ENCODE measurements at regions not wholly inside any gene's neighbourhood (a gene's known extent, or its start where the extent isn't known, plus 50 kb on each side); places are given as distances from the start of the nearest gene placed in this dataset.
A peak's percentile ranks its signal among the peaks of the same experiment; 100 is the strongest.

- no peak for TF ChIP-seq CTCF (IDR thresholded peaks at IDR 0.05; ENCODE audit: insufficient read depth, missing control alignments)
- no peak for FAIRE-seq
- DNase-seq (ENCODE audit: insufficient read length, low spot score): no peak
Observed at GRCh38 chr6:169839029-169839481, 87.6 kb downstream of the ERMARD start.

- no peak for TF ChIP-seq CTCF (IDR thresholded peaks at IDR 0.05; ENCODE audit: insufficient read depth, missing control alignments)
- no peak for DNase-seq (ENCODE audit: insufficient read length, low spot score)
- no peak for FAIRE-seq
Observed at GRCh38 chr6:169838346-169839028, 87.1 kb downstream of the ERMARD start.

GRCh38 chr6:169837529-169838250, 86.3 kb downstream of the ERMARD start:
- no peak for FAIRE-seq
- DNase-seq (ENCODE audit: insufficient read length, low spot score): no peak
- no peak for TF ChIP-seq CTCF (IDR thresholded peaks at IDR 0.05; ENCODE audit: insufficient read depth, missing control alignments)

- no peak for DNase-seq (ENCODE audit: insufficient read length, low spot score)
- no peak for FAIRE-seq
- TF ChIP-seq CTCF (IDR thresholded peaks at IDR 0.05; ENCODE audit: insufficient read depth, missing control alignments): no peak
Observed at GRCh38 chr6:169833258-169833794, 81.9 kb downstream of the ERMARD start.

- FAIRE-seq (no peak), DNase-seq (ENCODE audit: insufficient read length, low spot score) (no peak)
- no peak for TF ChIP-seq CTCF (IDR thresholded peaks at IDR 0.05; ENCODE audit: insufficient read depth, missing control alignments)
Observed at GRCh38 chr6:169832247-169832948, 81.0 kb downstream of the ERMARD start.

GRCh38 chr6:169831450-169832246, 80.2 kb downstream of the ERMARD start:
- DNase-seq (ENCODE audit: insufficient read length, low spot score) (no peak), FAIRE-seq (no peak)
- TF ChIP-seq CTCF (IDR thresholded peaks at IDR 0.05; ENCODE audit: insufficient read depth, missing control alignments): peak; percentile 95
